ENCODE measurements at regions not wholly inside any gene's neighbourhood (a gene's known extent, or its start where the extent isn't known, plus 50 kb on each side); places are given as distances from the start of the nearest gene placed in this dataset.

DNA sequence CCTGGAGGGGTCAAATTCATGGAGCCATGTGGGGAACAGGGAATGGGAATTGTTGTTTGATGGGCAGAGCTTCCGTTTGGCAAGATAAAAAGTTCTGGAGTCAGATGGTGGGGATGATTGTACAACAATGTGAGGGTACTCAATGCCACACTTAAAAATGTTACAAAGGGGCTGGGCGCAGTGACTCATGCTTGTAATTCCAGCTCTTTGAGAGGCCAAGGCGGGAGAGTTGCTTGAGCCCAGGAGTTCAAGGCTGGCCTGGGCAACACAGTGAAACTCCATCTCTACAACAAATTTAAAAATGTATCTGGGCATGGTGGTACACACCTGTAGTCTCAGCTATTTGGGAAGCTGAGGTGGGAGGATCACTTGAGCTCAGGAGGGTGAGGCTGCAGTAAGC, 66.0 kb upstream of the DIO3 start:
- Histone ChIP-seq H3K23ac (ENCODE audit: low read depth, low read length) (no peak overlapping the region), H4K8ac (ENCODE audit: low read depth in 2 of 2, low read length in 2 of 2) (no peak overlapping the region), H2AK5ac (ENCODE audit: low read depth, low read length) (no peak overlapping the region), H3K9me3 (ENCODE audit: control insufficient read depth, insufficient read depth, low read length) (peaks cover 7% of the 10 kb centered on the region), H3K36me3 (ENCODE audit: control insufficient read depth, insufficient read depth, low read length) (no peaks in the 10 kb centered on the region), H3K9me1 (ENCODE audit: insufficient read depth, low read length) (no peaks in the 10 kb centered on the region), H4K91ac (ENCODE audit: insufficient read depth, low read depth, low read length) (no peak overlapping the region), H2AK9ac (replicated peaks; ENCODE audit: low read depth, low read length, poor library complexity) (no peak overlapping the region), H3K4me3 (ENCODE audit: insufficient read depth, low read depth, low read length) (no peak overlapping the region), H3K27me3 (ENCODE audit: control insufficient read depth, insufficient read depth, low read length) (peaks cover 11% of the 10 kb centered on the region; the same call in 1 of the 2 replicates), H3K4ac (ENCODE audit: low read depth, low read length) (no peak overlapping the region), H3K79me1 (ENCODE audit: low read depth in 1 of 2, low read length in 2 of 2) (no peaks in the 10 kb centered on the region), H3K14ac (replicated peaks; ENCODE audit: low read depth, low read length) (no peak overlapping the region), H2BK15ac (ENCODE audit: low read depth, low read length) (no peak overlapping the region), H3K4me2 (ENCODE audit: low read depth, low read length) (no peak overlapping the region), H2BK120ac (ENCODE audit: low read depth, low read length) (no peak overlapping the region), H3K56ac (ENCODE audit: extremely low read depth, insufficient read depth, low read length) (no peak overlapping the region), H3K18ac (ENCODE audit: low read depth, low read length) (no peak overlapping the region), H2BK5ac (ENCODE audit: low read depth, low read length, poor library complexity, severe bottlenecking) (no peak overlapping the region), H4K20me1 (ENCODE audit: insufficient read depth, low read length) (no peaks in the 10 kb centered on the region), H2BK20ac (ENCODE audit: low read depth, low read length) (no peak overlapping the region), H4K5ac (ENCODE audit: low read depth, low read length) (no peak overlapping the region), H3K9ac (ENCODE audit: low read depth, low read length) (no peak overlapping the region), H2AFZ (replicated peaks; ENCODE audit: low read length, poor library complexity) (no peak overlapping the region), H3K27ac (ENCODE audit: insufficient read depth, low read length) (no peak overlapping the region), H3K4me1 (ENCODE audit: control insufficient read depth, insufficient read depth, low read length) (no peaks in the 10 kb centered on the region)
- ChIA-PET CTCF (no interaction called here), POLR2A (ENCODE audit: unreplicated experiment) (no interaction called here)
- in situ Hi-C loops (cut with MboI; ENCODE audit: low sequenced_read_pairs), result no loop called here
- no peak for TF ChIP-seq RCOR1 (IDR thresholded peaks at IDR 0.05; ENCODE audit: insufficient replicate concordance, low read length)
- TF ChIP-seq RAD21 (IDR thresholded peaks at IDR 0.05; ENCODE audit: low read length), result no peak
- TF ChIP-seq RFX5 (IDR thresholded peaks at IDR 0.05; ENCODE audit: low read depth, low read length), result no peak
- no peak for TF ChIP-seq MAZ (IDR thresholded peaks at IDR 0.05; ENCODE audit: borderline replicate concordance, low read depth, low read length)
- TF ChIP-seq NFE2L2 (IDR thresholded peaks at IDR 0.05; ENCODE audit: low read depth, low read length), result no peak
- TF ChIP-seq, protein P1, sequence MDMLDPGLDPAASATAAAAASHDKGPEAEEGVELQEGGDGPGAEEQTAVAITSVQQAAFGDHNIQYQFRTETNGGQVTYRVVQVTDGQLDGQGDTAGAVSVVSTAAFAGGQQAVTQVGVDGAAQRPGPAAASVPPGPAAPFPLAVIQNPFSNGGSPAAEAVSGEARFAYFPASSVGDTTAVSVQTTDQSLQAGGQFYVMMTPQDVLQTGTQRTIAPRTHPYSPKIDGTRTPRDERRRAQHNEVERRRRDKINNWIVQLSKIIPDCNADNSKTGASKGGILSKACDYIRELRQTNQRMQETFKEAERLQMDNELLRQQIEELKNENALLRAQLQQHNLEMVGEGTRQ (IDR thresholded peaks at IDR 0.05; ENCODE audit: low read depth, low read length), result no peak
- 60% methylated on average over 1 of the region's 3 CpGs; no CpG with 5 or more reads in 1 of the 2 experiments for WGBS, 2 experiments (ENCODE audit: extremely low coverage in 2 of 2, insufficient read length in 1 of 2)
- intact Hi-C loops (cut with micrococcal nuclease), result no loop called here
- ATAC-seq (ENCODE audit: low read depth) (no peak), DNase-seq (no peak)
- dilution Hi-C loops (cut with HindIII; ENCODE audit: low sequenced_read_pairs, unreplicated experiment), result no loop called here
- BruUV-seq (replicated peaks), result no TSS peak
